Stimulated activated CD4-positive, alpha-beta T cell treated with anti-CD3 and anti-CD28 coated beads, Interleukin-1b, Interleukin-23, amount 100 ng/mL, for 4 hours (primary cell): ENCODE measurements at regions not wholly inside any gene's neighbourhood (a gene's known extent, or its start where the extent isn't known, plus 50 kb on each side); places are given as distances from the start of the nearest gene placed in this dataset.
"Not testable (repeated sequence)": the region's sequence is repeated elsewhere in the genome, so short reads cannot be mapped to it uniquely, and the experiment has no call there.

Experiments
- DNase-seq, 2 donors: peaks; one replicate each; pipeline ENCODE4 v3.0.0-alpha.2; 2020; ENCODE audit warnings: low read depth in 2 of 2

GRCh38 chr7:52355053-52355452, 680.4 kb upstream of the POM121L12 start:
- DNase-seq, result no peak

GRCh38 chr7:52352013-52352981, 683.1 kb upstream of the POM121L12 start:
- DNase-seq, result no peak

- no peak for DNase-seq
Measured at GRCh38 chr7:52344015-52344414, 691.4 kb upstream of the POM121L12 start.

- no peak for DNase-seq
Measured at GRCh38 chr7:52340067-52340466, 695.4 kb upstream of the POM121L12 start.

GRCh38 chr7:52328328-52328727, 707.1 kb upstream of the POM121L12 start:
- DNase-seq, result not testable (repeated sequence)

- DNase-seq, result no peak
Measured at GRCh38 chr7:52325237-52325636, 710.2 kb upstream of the POM121L12 start.

- no peak for DNase-seq
Measured at GRCh38 chr7:52323202-52323746, 712.2 kb upstream of the POM121L12 start.

GRCh38 chr7:52320610-52321009, 714.8 kb upstream of the POM121L12 start:
- DNase-seq, result no peak

GRCh38 chr7:52317921-52318320, 717.5 kb upstream of the POM121L12 start:
- no peak for DNase-seq

- no peak for DNase-seq
Measured at GRCh38 chr7:52311886-52312285, 723.5 kb upstream of the POM121L12 start.

- DNase-seq, result no peak
Measured at GRCh38 chr7:52309631-52310030, 725.8 kb upstream of the POM121L12 start.

GRCh38 chr7:52302765-52303520, 732.5 kb upstream of the POM121L12 start:
- no peak for DNase-seq

- DNase-seq, result no peak
Measured at GRCh38 chr7:52297128-52297527, 738.3 kb upstream of the POM121L12 start.

- no peak for DNase-seq
Measured at GRCh38 chr7:52294942-52295341, 740.5 kb upstream of the POM121L12 start.

GRCh38 chr7:52289247-52289646, 746.2 kb upstream of the POM121L12 start:
- no peak for DNase-seq

GRCh38 chr7:52287698-52288097, 747.7 kb upstream of the POM121L12 start:
- DNase-seq, result no peak

GRCh38 chr7:52285689-52286088, 749.7 kb upstream of the POM121L12 start:
- no peak for DNase-seq

GRCh38 chr7:52283335-52283734, 752.1 kb upstream of the POM121L12 start:
- no peak for DNase-seq

- no peak for DNase-seq
Measured at GRCh38 chr7:52273685-52274610, 761.5 kb upstream of the POM121L12 start.

- no peak for DNase-seq
Measured at GRCh38 chr7:52271703-52272102, 763.7 kb upstream of the POM121L12 start.

- no peak for DNase-seq
Measured at GRCh38 chr7:52270301-52270700, 765.1 kb upstream of the POM121L12 start.
